GM12878 (cell line): ENCODE measurements at regions not wholly inside any gene's neighbourhood (a gene's known extent, or its start where the extent isn't known, plus 50 kb on each side); places are given as distances from the start of the nearest gene placed in this dataset.

Experiments used
- ATAC-seq: fragments of 200-7000 bp; cut with Tn5 transposase; 3 replicates; pipeline ENCODE4 v1.9.1; 2020; ENCODE audit warnings: mild to moderate bottlenecking, moderate library complexity
- BruUV-seq: library from RNA; stranded (reverse); fragments of 400-500 nt; replicated peaks from 2 replicates; lab custom pipeline; 2021; lab: Mats Ljungman, UMichigan
- CTCF ChIA-PET: fragments of 300-600 bp; sonication (Branson Sonifier 250); formaldehyde crosslinking; extraction: SDS; loops from one replicate; lab custom pipeline; 2021; ENCODE audit warnings: inconsistent platforms; lab: Yijun Ruan, JAX
- POLR2A ChIA-PET: fragments of 350-600 bp; formaldehyde crosslinking; extraction: SDS; loops from one replicate; lab custom pipeline; 2021; ENCODE audit warnings: inconsistent platforms; lab: Charles Lee
- RAD21 ChIA-PET: fragments of 300-600 bp; sonication (Branson Sonifier 250); formaldehyde crosslinking; loops from one replicate; lab custom pipeline; 2023; ENCODE audit warnings: antibody characterized with exemption; ENCODE audit not compliant: unreplicated experiment; lab: Charles Lee
- SMC1A ChIA-PET: fragments of 300-600 bp; sonication (Branson Sonifier 250); formaldehyde crosslinking; loops from one replicate; lab custom pipeline; 2023; ENCODE audit not compliant: unreplicated experiment, uncharacterized antibody; lab: Charles Lee
- DNase-seq: peaks from one replicate; pipeline ENCODE4 v3.0.0-alpha.2; 2011; ENCODE audit warnings: low read depth, low spot score
- FAIRE-seq: peaks from 3 replicates; lab custom pipeline; 2011; peaks lifted over from hg19 to GRCh38; lab: Jason Lieb, UNC
- H2AFZ ChIP-seq: 2 replicates; pipeline ENCODE4 v1.6.0; 2011; ENCODE audit warnings: low read depth, low read length, control low read depth; ENCODE audit not compliant: control insufficient read depth
- H3K27ac ChIP-seq: 2 replicates; pipeline ENCODE4 v1.5.1; 2011; ENCODE audit warnings: control low read depth; ENCODE audit not compliant: control insufficient read depth, insufficient read depth
- H3K27me3 ChIP-seq, 2 experiments: replicated peaks in 1 of 2; 2 replicates each; pipeline versions ENCODE4 v1.6.0 to v1.6.1; 2011; ENCODE audit warnings: low read length in 1 of 2; ENCODE audit not compliant: control insufficient read depth in 2 of 2, insufficient read depth in 2 of 2
- H3K36me3 ChIP-seq, 2 experiments: 2 replicates each; pipeline ENCODE4 v1.5.1; 2011; ENCODE audit warnings: low read length in 1 of 2; ENCODE audit not compliant: control insufficient read depth in 2 of 2, insufficient read depth in 2 of 2
- H3K4me1 ChIP-seq: 2 replicates; pipeline ENCODE4 v1.6.1; 2011; ENCODE audit warnings: mild to moderate bottlenecking, low read length, moderate library complexity, mixed read lengths; ENCODE audit not compliant: control insufficient read depth, insufficient read depth
- H3K4me2 ChIP-seq: 2 replicates; pipeline ENCODE4 v1.6.0; 2011; ENCODE audit warnings: control low read depth; ENCODE audit not compliant: control insufficient read depth, insufficient read depth
- H3K4me3 ChIP-seq: fragments of 200-600 bp; sonication (generic); 2 replicates; pipeline ENCODE4 v1.5.1; 2016
- H3K79me2 ChIP-seq: 2 replicates; pipeline ENCODE4 v1.6.0; 2011; ENCODE audit warnings: low read length; ENCODE audit not compliant: control insufficient read depth, insufficient read depth
- H3K9ac ChIP-seq: 2 replicates; pipeline ENCODE4 v1.8.0; 2011; ENCODE audit warnings: low read length, control low read depth, mixed read lengths; ENCODE audit not compliant: control insufficient read depth, insufficient read depth
- H3K9me3 ChIP-seq: replicated peaks from 3 replicates; pipeline ENCODE4 v1.5.1; 2011; ENCODE audit warnings: mild to moderate bottlenecking, low read length; ENCODE audit not compliant: control insufficient read depth, insufficient read depth
- H4K20me1 ChIP-seq: 2 replicates; pipeline ENCODE4 v1.6.0; 2011; ENCODE audit not compliant: control insufficient read depth, insufficient read depth
- FOS ChIP-seq: IDR thresholded peaks from 3 replicates; pipeline ENCODE4 v1.6.1; 2011; ENCODE audit warnings: borderline replicate concordance; ENCODE audit not compliant: insufficient read length; ENCODE audit errors: extremely low read depth
- IKZF1 ChIP-seq: fragments of 450-650 bp; conservative IDR thresholded peaks from 2 replicates; pipeline ENCODE4 v1.6.1; 2017; ENCODE audit warnings: antibody characterized with exemption, mild to moderate bottlenecking
- IRF4 ChIP-seq: IDR thresholded peaks from 2 replicates; pipeline ENCODE4 v1.6.1; 2011; ENCODE audit warnings: low read depth, low read length
- LARP7 ChIP-seq: fragments of 450-650 bp; IDR thresholded peaks from 2 replicates; pipeline ENCODE4 v1.6.1; 2017; ENCODE audit warnings: mild to moderate bottlenecking
- MXI1 ChIP-seq: fragments of 150-350 bp; IDR thresholded peaks from 2 replicates; pipeline ENCODE4 v1.6.1; 2011; ENCODE audit warnings: low read depth, mild to moderate bottlenecking, inconsistent platforms, low read length, improper control_type of control experiment
- NRF1 ChIP-seq: conservative IDR thresholded peaks from 2 replicates; pipeline ENCODE4 v1.6.1; 2011; ENCODE audit warnings: mild to moderate bottlenecking, low read depth, low read length, improper control_type of control experiment
- RCOR1 ChIP-seq: conservative IDR thresholded peaks from 2 replicates; pipeline ENCODE4 v1.6.1; 2012; ENCODE audit warnings: low read depth, low read length, improper control_type of control experiment
- STAT1 ChIP-seq: fragments of 450-650 bp; conservative IDR thresholded peaks from 2 replicates; pipeline ENCODE4 v1.6.1; 2014; ENCODE audit warnings: antibody characterized with exemption, mild to moderate bottlenecking
- TCF3 ChIP-seq: IDR thresholded peaks from 2 replicates; pipeline ENCODE4 v1.6.1; 2012; ENCODE audit warnings: low read depth, mild to moderate bottlenecking, low read length, borderline replicate concordance; ENCODE audit not compliant: insufficient read depth
- TCF7 ChIP-seq: IDR thresholded peaks from 2 replicates; pipeline ENCODE4 v1.6.1; 2014; ENCODE audit warnings: antibody characterized with exemption, borderline replicate concordance
- YBX1 ChIP-seq: fragments of 450-650 bp; IDR thresholded peaks from 2 replicates; pipeline ENCODE4 v1.6.1; 2016; ENCODE audit warnings: antibody characterized with exemption
- WGBS: methylation state at CpG from one replicate; pipeline ENCODE4 v1.1.6; 2016; ENCODE audit warnings: low lambda C conversion rate; ENCODE audit not compliant: insufficient replicate concordance, insufficient coverage; ENCODE audit errors: missing lambda C conversion rate; 5-methylcytosine and 5-hydroxymethylcytosine counted together
- in situ Hi-C: fragments of 300-500 bp; cut with MboI; formaldehyde crosslinking; loops from 9 replicates; pipeline ENCODE4 v1.14.3; 2018; ENCODE audit warnings: mixed read lengths
- intact Hi-C: fragments of 100-400 bp; cut with micrococcal nuclease; formaldehyde crosslinking; loops from one replicate; pipeline ENCODE4 v1.14.2; 2022; ENCODE audit not compliant: unreplicated experiment
- TF ChIP-seq, protein P1 (sequence below): fragments of 450-650 bp; IDR thresholded peaks from 2 replicates; pipeline ENCODE4 v1.6.1; 2016; ENCODE audit warnings: mild to moderate bottlenecking
- TF ChIP-seq, protein P2 (sequence below): fragments of 450-650 bp; IDR thresholded peaks from 2 replicates; pipeline ENCODE4 v1.6.1; 2017; ENCODE audit warnings: mild to moderate bottlenecking, low read depth, inconsistent platforms; ENCODE audit not compliant: poor library complexity, severe bottlenecking

DNA sequence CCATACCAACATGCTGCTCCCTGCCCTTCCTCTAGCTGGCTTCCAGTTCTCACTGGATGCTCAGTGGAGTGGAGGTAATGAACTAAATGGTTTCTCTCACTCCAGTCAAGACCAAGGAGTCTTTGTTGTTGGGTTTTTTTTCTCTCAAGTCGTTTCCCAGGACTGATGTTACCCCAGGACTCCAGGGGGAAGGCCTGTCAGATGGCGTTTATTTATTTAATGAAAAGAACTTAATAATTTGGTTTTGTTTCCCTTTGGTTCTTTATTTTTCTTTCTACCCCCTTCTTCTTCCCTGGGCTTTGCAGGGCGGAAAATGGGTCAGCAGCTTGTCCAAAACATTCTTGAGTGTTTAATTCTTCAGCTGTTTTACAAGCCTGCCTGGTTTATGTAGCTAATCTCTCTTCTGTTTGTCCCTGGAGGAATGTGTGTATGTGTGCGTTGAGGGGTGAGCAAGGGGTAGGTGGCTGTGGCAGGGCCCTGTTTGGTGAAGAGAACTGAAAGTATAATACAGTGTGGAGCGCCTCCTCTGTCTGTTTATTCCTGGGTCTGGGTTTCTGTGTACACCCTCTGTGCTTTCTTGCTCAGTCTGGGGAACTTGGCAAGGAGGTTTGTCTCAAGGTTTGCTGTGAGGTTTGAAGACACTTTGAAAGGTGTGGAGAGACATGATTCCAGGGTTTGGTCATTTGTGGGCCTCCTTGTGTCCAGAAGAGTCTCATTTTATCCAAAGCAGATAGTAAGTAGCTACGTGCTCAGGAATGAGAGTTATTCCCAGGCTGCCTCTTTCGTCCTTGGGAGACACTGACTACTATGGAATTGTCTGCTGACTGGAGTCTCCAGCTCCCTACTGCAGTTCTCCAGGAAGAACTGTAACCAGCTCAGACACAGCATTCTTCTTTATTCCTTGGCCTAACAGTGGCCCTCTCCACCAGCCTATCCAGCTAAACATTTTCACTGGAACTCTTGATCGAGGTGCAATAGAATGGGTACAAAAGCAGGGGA, 175.5 kb downstream of the ADAMTS15 start:
- ChIA-PET CTCF (interaction anchor here (1.4 kb wide), 1 partner anchor 238 kb away, joined by 3 read pairs; no protein-coding TSS in a partner anchor), RAD21 (interaction anchor here (0.9 kb wide), 1 partner anchor 35 kb away, joined by 3 read pairs; no protein-coding TSS in a partner anchor), POLR2A (no interaction called here), SMC1A (no interaction called here)
- H3K4me1 ChIP-seq: no peaks in the 10 kb centered on the region
- H3K36me3 ChIP-seq: no peaks in the 10 kb centered on the region
- no peak overlapping the region for H3K27ac ChIP-seq
- FAIRE-seq (no peak), ATAC-seq (no peak), DNase-seq (no peak)
- no peak overlapping the region for H2AFZ ChIP-seq
- H3K9ac ChIP-seq: no peak overlapping the region
- in situ Hi-C loops (no loop called here), intact Hi-C loops (no loop called here)
- H4K20me1 ChIP-seq: no peaks in the 10 kb centered on the region
- H3K9me3 ChIP-seq: no peaks in the 10 kb centered on the region
- peaks cover 1 to 3% of the 10 kb centered on the region in 2 experiments; a peak in 2 of 4 replicates for H3K27me3 ChIP-seq
- no peak for TF ChIP-seq NRF1
- H3K4me3 ChIP-seq: no peak overlapping the region
- BruUV-seq: no TSS peak
- WGBS: 21% methylated on average over 8 of the region's 8 CpGs
- H3K4me2 ChIP-seq: no peak overlapping the region
- no peaks in the 10 kb centered on the region for H3K79me2 ChIP-seq

DNA sequence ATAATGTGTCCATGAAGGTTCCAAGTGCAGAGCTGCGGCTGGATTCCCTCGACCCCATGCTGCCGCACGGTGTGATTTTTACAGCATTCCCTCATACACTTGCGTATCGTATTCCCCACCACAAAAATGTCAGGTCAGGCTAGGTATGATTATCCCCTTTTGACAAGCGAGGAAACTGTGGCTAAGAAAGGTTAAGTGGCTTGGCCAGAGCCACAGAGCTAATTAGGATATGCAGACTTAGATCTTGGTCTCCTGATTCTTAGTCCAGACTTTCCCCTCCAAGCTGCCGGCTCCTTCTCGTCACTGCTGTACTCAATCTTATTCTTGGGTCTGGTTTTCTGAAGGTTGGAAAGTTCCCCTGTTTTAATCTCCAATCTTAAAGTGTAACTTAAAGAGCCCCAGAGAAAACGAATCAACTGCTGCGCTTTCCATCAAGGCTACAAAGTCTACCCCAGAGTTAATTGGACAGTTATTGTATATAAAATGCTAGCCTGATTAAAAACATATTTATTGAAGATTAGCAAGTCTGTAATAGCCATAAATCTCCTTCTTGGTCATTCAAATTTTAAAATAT, 176.6 kb downstream of the ADAMTS15 start:
- FAIRE-seq: no peak
- RAD21 ChIA-PET: interaction anchor here (0.9 kb wide), 1 partner anchor 37 kb away, joined by 3 read pairs; no protein-coding TSS in a partner anchor
- ATAC-seq: no peak
- TF ChIP-seq MXI1 (no peak), YBX1 (no peak), RCOR1 (no peak), FOS (no peak), IKZF1 (no peak), STAT1 (no peak), LARP7 (no peak), IRF4 (no peak), TCF7 (no peak), TCF3 (no peak)
- TF ChIP-seq, protein P1, sequence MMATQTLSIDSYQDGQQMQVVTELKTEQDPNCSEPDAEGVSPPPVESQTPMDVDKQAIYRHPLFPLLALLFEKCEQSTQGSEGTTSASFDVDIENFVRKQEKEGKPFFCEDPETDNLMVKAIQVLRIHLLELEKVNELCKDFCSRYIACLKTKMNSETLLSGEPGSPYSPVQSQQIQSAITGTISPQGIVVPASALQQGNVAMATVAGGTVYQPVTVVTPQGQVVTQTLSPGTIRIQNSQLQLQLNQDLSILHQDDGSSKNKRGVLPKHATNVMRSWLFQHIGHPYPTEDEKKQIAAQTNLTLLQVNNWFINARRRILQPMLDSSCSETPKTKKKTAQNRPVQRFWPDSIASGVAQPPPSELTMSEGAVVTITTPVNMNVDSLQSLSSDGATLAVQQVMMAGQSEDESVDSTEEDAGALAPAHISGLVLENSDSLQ: no peak
- TF ChIP-seq, protein P2, sequence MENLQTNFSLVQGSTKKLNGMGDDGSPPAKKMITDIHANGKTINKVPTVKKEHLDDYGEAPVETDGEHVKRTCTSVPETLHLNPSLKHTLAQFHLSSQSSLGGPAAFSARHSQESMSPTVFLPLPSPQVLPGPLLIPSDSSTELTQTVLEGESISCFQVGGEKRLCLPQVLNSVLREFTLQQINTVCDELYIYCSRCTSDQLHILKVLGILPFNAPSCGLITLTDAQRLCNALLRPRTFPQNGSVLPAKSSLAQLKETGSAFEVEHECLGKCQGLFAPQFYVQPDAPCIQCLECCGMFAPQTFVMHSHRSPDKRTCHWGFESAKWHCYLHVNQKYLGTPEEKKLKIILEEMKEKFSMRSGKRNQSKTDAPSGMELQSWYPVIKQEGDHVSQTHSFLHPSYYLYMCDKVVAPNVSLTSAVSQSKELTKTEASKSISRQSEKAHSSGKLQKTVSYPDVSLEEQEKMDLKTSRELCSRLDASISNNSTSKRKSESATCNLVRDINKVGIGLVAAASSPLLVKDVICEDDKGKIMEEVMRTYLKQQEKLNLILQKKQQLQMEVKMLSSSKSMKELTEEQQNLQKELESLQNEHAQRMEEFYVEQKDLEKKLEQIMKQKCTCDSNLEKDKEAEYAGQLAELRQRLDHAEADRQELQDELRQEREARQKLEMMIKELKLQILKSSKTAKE: no peak

More for the DNA sequence above, 176.6 kb downstream of the ADAMTS15 start:
- H3K9ac ChIP-seq: no peak overlapping the region
- 67% methylated on average over 11 of the region's 11 CpGs for WGBS
- no peaks in the 10 kb centered on the region for H4K20me1 ChIP-seq
- ChIA-PET SMC1A (no interaction called here), POLR2A (no interaction called here), CTCF (no interaction called here)
- H3K4me2 ChIP-seq: no peak overlapping the region
- in situ Hi-C loops (no loop called here), intact Hi-C loops (no loop called here)
- H3K4me3 ChIP-seq: no peak overlapping the region
- no peaks in the 10 kb centered on the region for H3K9me3 ChIP-seq
- H3K79me2 ChIP-seq: no peaks in the 10 kb centered on the region
- BruUV-seq: no TSS peak
- H3K27me3 ChIP-seq: peaks cover 1 to 3% of the 10 kb centered on the region in 2 experiments; a peak in 2 of 4 replicates
- H2AFZ ChIP-seq: no peak overlapping the region
- no peak overlapping the region for H3K27ac ChIP-seq
- no peak for DNase-seq
- H3K36me3 ChIP-seq: no peaks in the 10 kb centered on the region
- no peaks in the 10 kb centered on the region for H3K4me1 ChIP-seq
